ENCODE measurements at regions not wholly inside any gene's neighbourhood (a gene's known extent, or its start where the extent isn't known, plus 50 kb on each side); places are given as distances from the start of the nearest gene placed in this dataset. TPM values are rescaled to one million over a fixed set of nuclear protein-coding genes. Genes with fewer than 3 reads are reported as not detected.

- Histone ChIP-seq H3K36me3 (ENCODE audit: control insufficient read depth in 4 of 4, insufficient read depth in 4 of 4, low read length in 4 of 4) (no peaks in the 10 kb centered on the region), H3K9ac (ENCODE audit: insufficient read depth in 1 of 2, low read length in 2 of 2) (no peak overlapping the region), H3K27ac (ENCODE audit: low read depth in 1 of 2, low read length in 1 of 2) (no peak overlapping the region), H3K9me3 (ENCODE audit: control insufficient read depth in 4 of 4, insufficient read depth in 3 of 4, low read length in 3 of 4) (peaks cover 0 to 25% (median 3%) of the 10 kb centered on the region in 4 donors), H3K27me3 (ENCODE audit: control insufficient read depth in 3 of 3, insufficient read depth in 3 of 3, low read length in 2 of 3) (no peaks in the 10 kb centered on the region), H3K4me3 (no peak overlapping the region), H3K4me1 (ENCODE audit: control insufficient read depth in 5 of 5, insufficient read depth in 5 of 5, low read length in 5 of 5) (no peaks in the 10 kb centered on the region)
- TF ChIP-seq CTCF (IDR thresholded peaks at IDR 0.05; ENCODE audit: control extremely low read depth, extremely low read depth): no peak
- no peak for ATAC-seq (ENCODE audit: insufficient read depth, low FRiP score)
- DNase-seq: no peak
- 88% methylated on average over 36 of the region's 36 CpGs for WGBS, 2 donors
Measured at GRCh38 chr7:63112764-63113712, 885.6 kb upstream of the ZNF722 start.

- H3K9ac ChIP-seq (ENCODE audit: insufficient read depth in 1 of 2, low read length in 2 of 2): no peak overlapping the region
- WGBS, 2 donors: 79 to 81% methylated on average over 33 of the region's 33 CpGs
- peaks cover 0 to 25% (median 4%) of the 10 kb centered on the region in 4 donors for H3K9me3 ChIP-seq (ENCODE audit: control insufficient read depth in 4 of 4, insufficient read depth in 3 of 4, low read length in 3 of 4)
- H3K27ac ChIP-seq (ENCODE audit: low read depth in 1 of 2, low read length in 1 of 2): no peak overlapping the region
- TF ChIP-seq CTCF (IDR thresholded peaks at IDR 0.05; ENCODE audit: control extremely low read depth, extremely low read depth): no peak
- H3K27me3 ChIP-seq (ENCODE audit: control insufficient read depth in 3 of 3, insufficient read depth in 3 of 3, low read length in 2 of 3): no peaks in the 10 kb centered on the region
- DNase-seq: no peak
- H3K4me1 ChIP-seq (ENCODE audit: control insufficient read depth in 5 of 5, insufficient read depth in 5 of 5, low read length in 5 of 5): no peaks in the 10 kb centered on the region
- no peak for ATAC-seq (ENCODE audit: insufficient read depth, low FRiP score)
- no peak overlapping the region for H3K4me3 ChIP-seq
- H3K36me3 ChIP-seq (ENCODE audit: control insufficient read depth in 4 of 4, insufficient read depth in 4 of 4, low read length in 4 of 4): no peaks in the 10 kb centered on the region
Measured at GRCh38 chr7:63113713-63114285, 884.9 kb upstream of the ZNF722 start.

- peaks cover 0 to 27% (median 4%) of the 10 kb centered on the region in 4 donors for H3K9me3 ChIP-seq (ENCODE audit: control insufficient read depth in 4 of 4, insufficient read depth in 3 of 4, low read length in 3 of 4)
- no peak for DNase-seq
Measured at GRCh38 chr7:63114371-63114985, 884.2 kb upstream of the ZNF722 start.

More at GRCh38 chr7:63114371-63114985, 884.2 kb upstream of the ZNF722 start:
- Histone ChIP-seq H3K9ac (ENCODE audit: insufficient read depth in 1 of 2, low read length in 2 of 2) (no peak overlapping the region), H3K4me3 (no peak overlapping the region), H3K27me3 (ENCODE audit: control insufficient read depth in 3 of 3, insufficient read depth in 3 of 3, low read length in 2 of 3) (no peaks in the 10 kb centered on the region), H3K27ac (ENCODE audit: low read depth in 1 of 2, low read length in 1 of 2) (no peak overlapping the region), H3K36me3 (ENCODE audit: control insufficient read depth in 4 of 4, insufficient read depth in 4 of 4, low read length in 4 of 4) (no peaks in the 10 kb centered on the region), H3K4me1 (ENCODE audit: control insufficient read depth in 5 of 5, insufficient read depth in 5 of 5, low read length in 5 of 5) (no peaks in the 10 kb centered on the region)
- no peak for ATAC-seq (ENCODE audit: insufficient read depth, low FRiP score)
- TF ChIP-seq CTCF (IDR thresholded peaks at IDR 0.05; ENCODE audit: control extremely low read depth, extremely low read depth): no peak
- 70 to 75% methylated on average over 55 to 56 of the region's 56 CpGs for WGBS, 2 donors

Small RNA genes in the stretch of these regions (small RNA-seq; reads per million reads assigned to genes)
- not detected for gene RNU6-417P (ENCODE audit: low replicate concordance)
